DMS114 treated with DMSO at 0.1 percent for 48 hours (cell line): ENCODE measurements at regions not wholly inside any gene's neighbourhood (a gene's known extent, or its start where the extent isn't known, plus 50 kb on each side); places are given as distances from the start of the nearest gene placed in this dataset.

ENCODE experiments used
- DNase-seq: peaks from one replicate; lab custom pipeline; 2025; ENCODE audit not compliant: unreplicated experiment; lab: John Stamatoyannopoulos, UW

DNA sequence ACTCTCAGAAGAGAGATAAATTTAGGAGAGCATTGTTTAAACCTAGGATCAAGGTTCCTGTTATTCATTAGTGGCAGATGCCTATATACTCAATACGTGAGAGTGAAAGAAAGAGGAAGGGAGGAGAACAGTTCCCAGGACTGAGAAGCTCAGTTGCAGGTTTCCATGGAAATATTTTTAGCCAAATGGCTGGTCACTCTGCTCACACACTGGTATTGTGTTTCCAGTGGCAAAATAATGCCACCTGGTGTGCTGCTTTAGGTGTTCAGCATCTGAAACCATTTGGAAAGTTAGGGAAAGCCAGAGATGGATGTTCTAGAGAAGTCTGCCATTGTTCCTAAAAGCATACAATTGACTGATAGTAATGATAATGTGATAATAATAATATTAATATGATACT lies 827.7 kb downstream of the SORCS3 start:
- DNase-seq, result no peak

DNA sequence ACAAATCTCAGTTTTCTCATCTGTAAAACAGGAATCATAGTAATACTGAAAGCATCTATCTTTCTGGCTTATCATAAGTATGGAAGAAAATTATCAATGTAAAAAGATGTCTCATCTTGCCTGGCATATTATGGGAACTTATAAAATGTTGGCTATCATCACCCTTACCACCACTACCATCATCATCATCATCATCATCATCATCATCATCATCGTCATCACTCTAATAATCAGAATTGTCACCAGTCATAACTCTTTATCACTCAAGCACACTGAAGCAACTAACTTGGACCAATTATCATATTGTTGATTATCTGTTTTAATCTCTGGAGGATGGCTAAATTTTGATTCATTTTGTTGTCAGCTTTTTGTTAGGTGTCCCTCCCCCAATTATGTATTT lies 825.4 kb downstream of the SORCS3 start:
- no peak for DNase-seq

DNA sequence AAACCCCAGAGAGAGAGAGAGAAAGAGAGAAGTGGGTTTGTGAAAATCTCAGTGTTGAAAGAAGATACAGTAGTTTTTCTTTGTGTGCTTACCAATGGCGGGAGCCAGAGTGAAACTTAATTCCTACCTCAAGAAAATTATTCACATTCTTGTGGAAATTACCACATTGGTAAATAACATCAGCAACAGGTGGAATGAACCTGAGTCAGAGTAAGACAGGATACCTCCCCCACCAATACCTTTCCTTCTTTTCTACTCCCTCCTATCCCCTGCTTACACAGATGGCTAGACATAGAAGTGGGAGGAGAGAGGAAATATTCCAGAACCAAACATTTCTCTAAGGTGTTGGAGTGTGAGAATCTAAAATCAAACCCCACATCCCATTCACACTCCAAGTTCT lies 793.9 kb downstream of the SORCS3 start:
- no peak for DNase-seq

DNA sequence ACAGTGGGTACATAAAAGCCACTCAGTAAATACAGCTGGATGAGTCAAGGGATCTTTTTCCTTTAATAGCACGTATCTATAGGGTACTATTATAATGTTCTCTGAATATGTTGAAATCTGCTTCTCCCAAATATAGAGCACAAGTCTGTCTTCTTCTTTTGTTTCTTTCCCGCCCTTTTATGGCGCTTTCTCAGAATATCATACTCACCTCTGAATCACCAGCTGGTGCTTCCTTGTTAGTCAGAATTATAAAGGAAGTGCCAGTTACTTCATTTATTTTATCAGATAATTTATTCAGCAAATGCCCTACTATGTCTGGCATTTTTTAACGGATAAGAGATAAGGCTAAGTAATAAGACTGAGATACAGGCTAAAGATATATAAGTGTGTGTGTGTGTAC lies 772.9 kb downstream of the SORCS3 start:
- no peak for DNase-seq

DNA sequence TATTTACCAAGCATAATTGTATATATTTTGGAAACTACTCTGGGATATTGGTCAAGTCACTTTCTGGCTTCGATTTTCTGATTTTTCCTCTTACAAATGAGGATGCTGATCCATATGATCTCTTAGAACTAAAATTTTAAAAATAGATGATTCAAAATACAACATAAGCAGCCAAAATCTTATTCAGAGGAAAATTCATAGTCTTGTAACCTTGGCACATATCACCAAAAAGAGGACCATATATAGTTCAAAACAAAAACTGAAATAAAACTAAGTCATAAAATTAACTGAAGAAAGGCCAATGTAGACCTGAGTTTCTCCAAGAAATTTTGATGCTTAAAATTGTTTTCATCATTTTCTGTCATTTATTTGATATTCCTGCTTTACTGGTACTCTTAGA lies 768.3 kb downstream of the SORCS3 start:
- no peak for DNase-seq

DNA sequence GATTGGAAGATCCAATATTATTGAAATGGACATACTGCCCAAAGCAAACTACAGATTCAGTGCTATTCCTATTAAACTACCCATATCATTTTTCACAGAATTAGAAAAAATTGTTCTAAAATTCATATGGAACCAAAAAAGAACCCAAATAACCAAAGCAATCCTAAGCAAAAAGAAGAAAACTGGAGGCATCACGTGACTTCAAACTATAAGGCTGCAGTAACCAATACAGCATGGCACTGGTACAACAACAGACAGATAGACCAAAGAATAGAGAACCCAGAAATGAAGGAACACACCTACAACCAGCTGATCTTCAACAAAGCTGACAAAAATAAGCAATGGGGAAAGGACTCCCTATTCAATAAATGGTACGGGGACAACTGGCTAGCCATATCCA lies 765.4 kb downstream of the SORCS3 start:
- no peak for DNase-seq

DNA sequence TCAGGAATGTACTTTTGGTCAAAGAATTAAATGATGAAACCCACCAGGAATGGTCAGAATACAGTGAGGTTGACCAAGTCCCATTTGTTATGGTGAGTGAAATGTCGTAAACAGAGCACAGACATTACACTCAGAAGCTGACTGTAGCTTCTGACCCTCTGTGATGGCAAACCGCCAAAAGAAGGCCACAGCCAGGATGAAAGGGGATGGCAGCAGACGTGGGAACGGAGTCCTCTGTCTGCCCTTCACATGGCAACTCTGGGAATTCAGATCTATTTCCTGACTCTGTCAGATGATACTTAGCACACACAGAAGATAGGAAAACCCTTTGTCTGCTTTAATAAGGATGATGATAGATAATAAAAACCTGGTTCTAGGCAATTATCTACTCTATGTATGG lies 757.1 kb downstream of the SORCS3 start:
- no peak for DNase-seq

DNA sequence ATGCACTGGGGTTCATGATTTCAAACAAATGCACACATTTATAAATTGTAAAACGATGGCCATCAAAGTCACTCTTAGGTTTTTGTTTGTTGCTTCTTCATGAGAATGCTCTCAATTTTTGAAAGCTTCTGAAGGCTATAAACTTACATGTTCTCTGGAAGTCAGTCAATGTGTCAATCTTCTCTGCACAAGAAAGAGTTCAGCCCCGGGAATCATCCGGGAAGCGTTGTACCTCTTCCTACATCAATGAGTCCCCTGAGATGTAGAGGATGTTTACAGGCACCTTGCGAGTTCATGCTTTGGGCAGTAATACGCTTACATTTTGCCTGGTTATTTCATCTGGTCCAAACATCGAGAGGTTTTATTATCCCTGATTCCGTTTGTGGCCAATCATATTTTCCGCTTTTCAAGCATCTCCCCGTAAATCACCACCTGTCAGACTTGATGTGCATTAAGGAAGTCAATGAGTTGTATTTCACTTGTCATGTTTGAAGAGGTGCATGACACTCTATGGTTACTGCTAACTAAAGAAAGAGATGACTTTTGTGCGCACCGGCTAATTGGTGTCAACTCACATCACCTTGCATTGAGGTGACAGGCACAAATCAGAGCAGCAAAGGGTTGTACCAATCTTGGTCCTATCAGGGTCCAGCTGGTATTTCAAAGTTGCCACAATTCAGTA lies 750.7 kb downstream of the SORCS3 start:
- DNase-seq, result no peak

DNA sequence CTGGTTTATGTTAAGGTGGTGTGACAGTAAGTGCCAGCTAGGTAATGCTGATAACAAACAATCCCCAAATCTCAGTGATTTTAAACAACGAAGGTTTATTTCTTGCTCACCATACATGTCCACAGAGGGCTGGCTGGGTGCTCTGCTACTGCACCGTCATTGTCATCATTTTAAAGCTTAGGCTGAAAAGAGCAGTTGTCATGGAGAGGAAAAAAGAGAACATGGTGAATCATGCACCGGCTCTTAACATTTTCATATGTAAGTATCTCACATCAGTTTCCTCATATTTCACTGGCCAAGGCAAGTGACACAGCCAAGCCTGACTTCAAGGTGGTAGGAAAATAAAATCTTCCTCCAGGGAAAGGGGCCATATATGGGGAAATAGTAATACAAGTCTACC lies 746.9 kb downstream of the SORCS3 start:
- no peak for DNase-seq

DNA sequence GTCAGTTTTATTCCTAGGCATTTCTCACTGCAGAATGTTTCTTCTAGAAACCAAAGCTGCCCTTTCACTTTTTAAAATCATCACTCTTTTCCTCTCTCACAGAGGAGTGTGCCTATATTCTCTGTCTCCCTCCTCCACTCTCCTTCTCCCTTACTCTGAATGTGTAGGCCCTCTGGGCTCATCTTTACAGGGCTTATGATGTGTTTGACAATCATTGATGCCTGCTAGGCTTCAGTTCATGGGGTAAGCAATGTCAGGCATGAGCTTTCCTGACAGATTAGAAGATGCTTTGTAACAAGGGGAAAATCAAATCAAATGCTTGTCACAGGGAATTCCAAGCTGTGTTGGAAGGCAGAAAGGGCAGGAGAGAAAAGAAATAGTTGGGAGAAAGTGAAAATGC lies 742.9 kb downstream of the SORCS3 start:
- DNase-seq, result no peak

DNA sequence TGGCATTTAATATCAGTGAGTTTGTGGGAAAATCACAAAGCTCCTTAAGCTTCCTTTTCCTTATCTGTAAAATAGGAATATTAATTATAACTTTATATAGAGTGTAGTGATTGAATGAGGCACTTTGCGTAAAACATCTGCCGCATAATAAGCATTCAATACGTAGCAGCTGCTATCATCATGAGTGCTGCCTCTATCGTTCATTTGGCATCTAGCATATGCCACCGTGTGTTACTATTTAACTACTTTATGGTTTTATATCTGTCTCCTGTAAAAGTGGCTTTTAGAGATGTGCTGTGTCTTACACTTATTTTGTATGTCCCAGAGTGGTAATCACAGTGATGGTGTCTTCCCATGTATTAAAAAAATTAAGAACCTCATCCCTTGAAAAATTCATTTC lies 729.6 kb downstream of the SORCS3 start:
- no peak for DNase-seq

DNA sequence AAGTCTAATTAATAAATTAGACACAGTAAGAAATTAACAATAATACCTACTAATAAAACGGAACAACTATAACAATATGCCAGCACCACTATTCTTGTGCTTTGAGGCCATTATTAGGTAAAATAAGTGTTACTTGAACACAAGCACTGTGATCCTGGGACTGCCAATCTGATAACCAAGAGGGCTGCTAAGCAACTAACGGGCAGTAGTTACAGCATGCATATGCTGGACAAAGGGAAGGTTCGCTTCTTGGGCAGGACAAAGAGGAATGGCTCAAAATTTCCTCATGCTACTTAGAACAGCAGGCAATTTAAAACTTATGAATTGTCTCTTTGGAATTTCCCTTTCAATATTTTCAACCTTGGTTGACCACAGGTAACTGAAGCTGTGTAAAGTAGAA lies 718.6 kb downstream of the SORCS3 start:
- DNase-seq, result no peak

DNA sequence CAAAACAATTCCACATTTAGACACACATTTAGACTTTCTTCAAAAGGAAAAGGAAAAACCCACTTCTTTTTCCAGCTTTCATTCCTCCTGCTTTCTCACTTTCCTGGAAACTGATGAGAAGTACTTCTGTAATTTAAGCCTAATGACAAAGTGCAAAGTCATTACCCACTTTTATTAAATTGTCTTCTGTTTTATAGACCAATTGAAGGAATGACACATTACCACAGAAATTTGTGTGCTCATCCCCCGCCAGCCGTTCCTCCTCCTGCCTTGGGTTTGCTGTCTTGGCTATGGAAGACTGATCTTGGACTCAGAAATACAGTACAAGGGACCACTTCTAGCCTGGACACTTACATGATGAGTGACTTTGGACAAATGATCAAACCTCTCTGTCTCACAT lies 717.8 kb downstream of the SORCS3 start:
- DNase-seq, result no peak

DNA sequence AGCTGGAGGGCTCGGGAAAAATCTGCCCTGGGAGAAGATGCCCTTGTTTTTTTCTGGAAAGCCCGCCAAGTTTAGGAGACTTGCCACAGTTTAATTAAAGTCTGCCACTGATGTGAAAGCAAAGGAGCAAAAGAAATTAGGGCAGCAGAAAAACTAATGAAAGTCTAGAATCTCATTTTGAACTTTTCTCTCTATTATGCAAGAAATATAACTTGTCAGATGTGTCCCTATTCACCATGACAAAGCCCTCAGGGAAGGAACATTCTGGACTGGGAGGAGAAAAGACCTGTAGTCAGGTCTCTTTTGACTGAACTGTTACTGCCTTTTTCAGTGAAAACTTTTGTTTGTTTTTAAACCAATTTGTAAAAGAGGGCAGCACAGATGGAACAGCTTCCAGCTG lies 715.5 kb downstream of the SORCS3 start:
- no peak for DNase-seq

DNA sequence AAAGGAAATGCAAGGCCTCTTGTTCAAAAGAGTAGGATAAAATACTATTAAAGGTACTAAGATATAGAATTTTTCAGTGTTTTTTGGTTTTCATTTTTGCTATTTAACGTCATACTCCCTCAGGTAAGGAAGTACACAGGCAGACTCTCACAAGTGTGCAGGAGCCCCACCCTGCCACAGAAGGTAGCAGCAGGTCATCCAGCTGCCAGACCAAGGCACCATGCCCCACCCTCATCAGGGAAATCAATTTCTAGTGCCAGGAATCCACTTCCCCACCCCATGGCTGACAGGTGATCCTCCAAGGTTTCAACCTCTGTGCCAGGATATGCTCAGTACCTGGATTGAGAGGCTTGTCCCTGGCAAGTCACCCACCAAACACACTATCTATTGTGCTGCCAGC lies 712.9 kb downstream of the SORCS3 start:
- DNase-seq, result no peak

DNA sequence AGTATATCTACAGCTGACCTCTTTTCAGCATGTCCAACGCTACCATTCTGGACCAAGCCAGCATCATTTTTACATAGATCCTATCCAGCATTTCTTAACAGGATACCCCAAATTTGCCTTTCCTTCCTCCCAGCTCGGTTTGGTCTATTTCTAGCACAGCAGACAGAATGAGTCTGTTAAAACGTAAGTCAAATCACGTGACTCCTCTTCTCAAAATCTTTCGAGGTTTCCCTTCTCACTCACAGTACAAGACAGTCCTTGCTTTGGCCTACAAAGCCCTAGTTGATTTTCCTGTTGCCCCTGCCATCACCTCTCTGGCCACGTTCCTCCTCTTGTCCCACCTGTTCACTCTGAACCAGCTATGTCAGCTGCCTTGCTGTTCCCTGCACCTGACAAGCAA lies 711.7 kb downstream of the SORCS3 start:
- no peak for DNase-seq

DNA sequence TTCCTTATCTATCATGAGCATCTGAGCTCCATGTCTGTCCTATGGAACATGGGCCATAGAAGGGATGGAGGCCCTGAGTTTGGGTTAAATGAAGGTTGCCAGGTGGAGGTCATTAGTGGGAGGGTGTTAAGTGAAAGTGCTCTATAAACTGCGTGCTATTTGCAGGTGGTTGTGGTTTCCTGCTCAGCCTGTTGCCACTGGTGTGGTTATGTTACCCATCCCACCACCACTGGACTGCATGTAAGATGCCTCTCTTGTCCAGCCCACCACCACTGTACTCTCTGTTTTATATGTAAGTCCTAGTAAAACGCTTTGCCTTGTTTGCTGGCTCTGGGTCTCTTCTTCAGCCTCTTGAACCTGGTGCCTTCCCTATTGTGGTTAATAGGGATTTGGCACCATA lies 711.2 kb downstream of the SORCS3 start:
- DNase-seq, result no peak

DNA sequence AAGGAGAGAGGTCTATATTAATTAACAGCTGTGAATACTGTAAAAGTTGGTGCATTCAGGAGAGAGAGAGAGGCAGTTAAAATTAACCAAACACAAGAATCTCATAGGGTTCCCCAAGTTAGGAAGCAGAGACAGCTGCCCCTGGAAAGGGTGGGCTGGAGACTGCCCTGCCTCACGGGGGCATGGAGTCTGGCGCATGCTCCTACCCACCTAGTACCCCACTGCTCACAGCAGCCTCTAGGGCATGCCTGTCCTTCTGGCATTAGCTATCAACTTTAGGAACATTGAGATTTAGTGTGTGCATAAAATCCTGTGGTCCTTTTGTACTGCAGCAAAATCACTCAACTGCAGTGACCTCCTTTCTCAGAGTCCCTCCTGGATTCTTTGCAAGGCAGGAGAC lies 710.1 kb downstream of the SORCS3 start:
- no peak for DNase-seq

DNA sequence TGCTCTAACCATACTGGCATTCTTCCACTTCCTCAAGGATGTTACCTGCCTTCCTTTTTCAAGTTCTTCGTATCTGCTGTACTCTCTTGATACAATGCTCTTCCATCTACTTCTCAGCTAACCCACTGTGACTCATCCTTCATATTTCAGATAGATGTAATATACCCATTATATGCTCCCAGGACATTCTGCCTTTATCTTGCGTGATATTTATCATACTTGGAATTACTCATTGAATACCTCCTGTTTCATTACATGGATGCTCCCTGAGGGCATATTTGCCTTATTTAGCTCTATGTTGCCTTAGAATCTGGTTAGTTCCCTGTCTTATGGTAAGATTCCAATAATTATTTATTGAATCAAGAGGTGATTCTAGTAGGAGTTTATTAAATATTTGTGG lies 706.4 kb downstream of the SORCS3 start:
- no peak for DNase-seq

DNA sequence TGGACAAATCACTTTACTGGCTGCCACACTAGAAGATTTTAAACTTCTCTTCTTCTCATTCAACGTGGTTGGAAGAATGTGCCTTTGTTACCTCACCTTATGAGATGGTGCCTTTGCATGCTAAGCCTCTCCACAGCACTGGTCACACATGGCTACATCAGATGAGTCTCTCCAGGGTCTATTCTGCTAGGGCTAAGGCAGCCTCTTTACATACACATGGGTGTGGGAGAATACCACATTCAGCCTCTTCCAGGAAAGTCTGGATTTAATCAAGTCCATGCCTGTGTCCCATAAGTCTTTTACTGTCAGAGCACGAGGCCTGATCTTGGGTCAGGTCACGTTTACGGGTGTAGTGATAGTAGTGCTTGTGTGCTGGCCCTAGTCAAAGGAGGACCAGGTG lies 701.5 kb downstream of the SORCS3 start:
- no peak for DNase-seq

DNA sequence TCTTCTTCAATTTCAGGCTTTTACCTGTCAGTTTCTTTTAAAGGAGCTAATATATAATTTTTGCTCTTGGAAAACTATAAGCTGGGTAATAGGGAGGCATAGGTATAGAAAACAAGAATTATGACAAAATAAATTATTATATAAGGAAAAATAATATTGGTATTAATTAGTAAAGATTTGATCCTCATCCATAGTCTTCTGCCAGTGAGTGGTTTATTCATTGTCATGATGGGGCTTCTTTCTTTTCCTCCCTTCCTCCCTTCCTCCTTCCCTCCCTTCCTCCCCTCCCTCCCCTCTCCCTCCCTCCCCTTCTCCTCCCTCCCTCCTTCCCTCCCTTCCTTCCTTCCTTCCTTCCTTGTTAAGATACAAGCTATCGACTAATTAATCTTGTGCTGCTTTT lies 698.6 kb downstream of the SORCS3 start:
- DNase-seq, result no peak

DNA sequence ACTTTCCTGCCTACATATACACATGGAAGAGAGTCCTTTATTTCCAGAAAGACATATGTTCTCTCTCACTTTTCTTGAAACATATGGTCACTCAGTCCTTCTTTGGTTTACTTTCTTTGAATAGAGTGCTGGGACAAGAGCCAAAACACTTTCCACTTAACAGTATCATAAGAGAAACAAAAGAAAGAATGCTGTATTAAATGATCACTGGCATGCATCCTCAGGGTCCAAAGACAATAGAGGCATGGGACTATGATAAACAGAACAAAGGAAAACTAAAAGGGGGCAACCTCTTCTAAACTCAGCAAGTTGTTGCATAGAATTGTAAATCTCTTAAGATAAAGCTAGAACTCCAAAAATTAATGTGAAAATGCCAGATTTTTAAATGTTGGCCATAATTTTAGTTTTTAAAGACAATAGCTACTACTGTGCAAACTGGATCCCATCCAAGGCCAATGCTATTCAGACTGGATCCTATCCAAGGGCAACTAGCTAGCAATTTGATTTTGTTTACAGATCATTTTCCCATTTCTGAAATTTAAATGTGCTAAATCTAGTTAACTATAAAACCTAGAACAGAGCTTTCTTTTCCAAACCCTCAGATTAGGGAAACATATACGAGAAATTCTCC lies 687.5 kb downstream of the SORCS3 start:
- no peak for DNase-seq
